Dedifferentiated amniotic fluid mesenchymal stem cell (primary cell): ENCODE measurements at regions not wholly inside any gene's neighbourhood (a gene's known extent, or its start where the extent isn't known, plus 50 kb on each side); places are given as distances from the start of the nearest gene placed in this dataset.

Source experiments
- DNase-seq: peaks from one replicate; pipeline ENCODE4 v3.0.0-alpha.2; 2016; ENCODE audit errors: extremely low spot score

- DNase-seq = no peak
These were observed 133.6 kb upstream of the BMP4 start for GRCh38 chr14:54090274-54090673.

GRCh38 chr14:54094765-54095164 is 138.1 kb upstream of the BMP4 start:
- DNase-seq = no peak

GRCh38 chr14:54098536-54098935 is 141.9 kb upstream of the BMP4 start:
- no peak for DNase-seq

GRCh38 chr14:54102051-54102456 is 145.4 kb upstream of the BMP4 start:
- no peak for DNase-seq

GRCh38 chr14:54102530-54102929 is 145.9 kb upstream of the BMP4 start:
- DNase-seq = no peak

- DNase-seq = no peak
These were observed 148.0 kb upstream of the BMP4 start for GRCh38 chr14:54104601-54105145.

- no peak for DNase-seq
These were observed 148.8 kb upstream of the BMP4 start for GRCh38 chr14:54105406-54105805.

GRCh38 chr14:54105898-54106297 is 149.3 kb upstream of the BMP4 start:
- no peak for DNase-seq

GRCh38 chr14:54106661-54107377 is 150.2 kb upstream of the BMP4 start:
- peak; percentile 64 for DNase-seq

- peak; percentile 33 for DNase-seq
These were observed 152.2 kb upstream of the BMP4 start for GRCh38 chr14:54108481-54109471.

GRCh38 chr14:54109521-54110120 is 153.0 kb upstream of the BMP4 start:
- no peak for DNase-seq

GRCh38 chr14:54114941-54115340 is 158.3 kb upstream of the BMP4 start:
- no peak for DNase-seq

GRCh38 chr14:54116198-54116885 is 159.7 kb upstream of the BMP4 start:
- no peak for DNase-seq

GRCh38 chr14:54116972-54117371 is 160.3 kb upstream of the BMP4 start:
- DNase-seq = no peak

GRCh38 chr14:54117396-54117795 is 160.8 kb upstream of the BMP4 start:
- DNase-seq = no peak

GRCh38 chr14:54117924-54118323 is 161.3 kb upstream of the BMP4 start:
- no peak for DNase-seq

GRCh38 chr14:54120260-54120659 is 163.6 kb upstream of the BMP4 start:
- DNase-seq = no peak

GRCh38 chr14:54121466-54122027 is 164.9 kb upstream of the BMP4 start:
- no peak for DNase-seq

- no peak for DNase-seq
These were observed 167.2 kb upstream of the BMP4 start for GRCh38 chr14:54123841-54124240.

GRCh38 chr14:54125109-54125508 is 168.5 kb upstream of the BMP4 start:
- DNase-seq = no peak

- DNase-seq = no peak
These were observed 170.3 kb upstream of the BMP4 start for GRCh38 chr14:54126947-54127346.
